Neural cell (in vitro differentiated cells): ENCODE measurements at regions not wholly inside any gene's neighbourhood (a gene's known extent, or its start where the extent isn't known, plus 50 kb on each side); places are given as distances from the start of the nearest gene placed in this dataset.

Source experiments
- H2AFZ ChIP-seq: fragments of 200-600, 300-800 bp; sonication (generic), shearing (Covaris generic); 2 replicates; pipeline ENCODE4 v1.6.0; 2014; ENCODE audit warnings: low read depth, mild to moderate bottlenecking, antibody characterized with exemption, low read length, moderate library complexity
- H3F3A ChIP-seq: fragments of 200-600 bp; shearing (Covaris generic); 2 replicates; pipeline ENCODE4 v1.6.1; 2016; ENCODE audit warnings: mild to moderate bottlenecking, moderate library complexity, mixed read lengths, antibody characterized with exemption, low read length; ENCODE audit not compliant: insufficient read depth, poor library complexity, severe bottlenecking
- H3K27ac ChIP-seq: fragments of 200-600, 300-800 bp; sonication (generic), shearing (Covaris generic); 2 replicates; pipeline ENCODE4 v1.5.1; 2014; ENCODE audit warnings: mild to moderate bottlenecking, low read length, moderate library complexity
- H3K27me3 ChIP-seq: fragments of 300-800, 200-600 bp; sonication (generic), shearing (Covaris generic); 2 replicates; pipeline ENCODE4 v1.6.0; 2014; ENCODE audit warnings: mild to moderate bottlenecking, low read depth, low read length, moderate library complexity; ENCODE audit not compliant: insufficient read depth
- H3K36me3 ChIP-seq: fragments of 300-800, 200-600 bp; sonication (generic), shearing (Covaris generic); 2 replicates; pipeline ENCODE4 v1.5.1; 2014; ENCODE audit warnings: mild to moderate bottlenecking, antibody characterized with exemption, low read length, moderate library complexity; ENCODE audit not compliant: insufficient read depth
- H3K4me2 ChIP-seq: fragments of 300-800, 200-600 bp; sonication (generic), shearing (Covaris generic); 2 replicates; pipeline ENCODE4 v1.6.0; 2014; ENCODE audit warnings: mild to moderate bottlenecking, low read length
- H3K4me3 ChIP-seq: fragments of 300-800, 200-600 bp; sonication (generic), shearing (Covaris generic); 2 replicates; pipeline ENCODE4 v1.5.1; 2014; ENCODE audit warnings: mild to moderate bottlenecking, low read length, moderate library complexity
- H3K79me2 ChIP-seq: fragments of 200-600 bp; shearing (Covaris generic); replicated peaks from 2 replicates; pipeline ENCODE4 v1.6.0; 2014; ENCODE audit warnings: mild to moderate bottlenecking, low read length, moderate library complexity; ENCODE audit not compliant: insufficient read depth
- H3K9ac ChIP-seq: fragments of 300-800, 200-600 bp; sonication (generic), shearing (Covaris generic); 2 replicates; pipeline ENCODE4 v1.6.1; 2016; ENCODE audit warnings: mild to moderate bottlenecking, low read length, mixed read lengths
- H3K9me2 ChIP-seq: fragments of 200-600 bp; shearing (Covaris generic); 2 replicates; pipeline ENCODE4 v1.6.1; 2016; ENCODE audit warnings: mild to moderate bottlenecking, low read length, mixed read lengths; ENCODE audit not compliant: insufficient read depth
- H3K9me3 ChIP-seq: fragments of 200-600, 300-800 bp; sonication (generic), shearing (Covaris generic); 2 replicates; pipeline ENCODE4 v1.6.1; 2016; ENCODE audit warnings: mild to moderate bottlenecking, mixed run types, low read length, moderate library complexity, mixed read lengths
- H4K20me1 ChIP-seq: fragments of 200-600 bp; shearing (Covaris generic); 2 replicates; pipeline ENCODE4 v1.6.1; 2016; ENCODE audit warnings: mild to moderate bottlenecking, mixed run types; ENCODE audit not compliant: insufficient read depth
- EP300 ChIP-seq: fragments of 450-650 bp; conservative IDR thresholded peaks from 2 replicates; pipeline ENCODE4 v1.6.1; 2014; ENCODE audit warnings: antibody characterized with exemption, mild to moderate bottlenecking, moderate library complexity; ENCODE audit not compliant: poor library complexity, severe bottlenecking
- EZH2 ChIP-seq: fragments of 200-600, 300-800 bp; shearing (Covaris generic), sonication (generic); IDR thresholded peaks from 2 replicates; pipeline ENCODE4 v1.6.1; 2014; ENCODE audit warnings: antibody characterized with exemption, low read length, borderline replicate concordance, mild to moderate bottlenecking; ENCODE audit not compliant: insufficient read depth, poor library complexity, severe bottlenecking
- MXI1 ChIP-seq: fragments of 450-650 bp; conservative IDR thresholded peaks from 2 replicates; pipeline ENCODE4 v1.6.1; 2014; ENCODE audit warnings: antibody characterized with exemption, mild to moderate bottlenecking; ENCODE audit not compliant: poor library complexity, severe bottlenecking
- POLR2AphosphoS5 ChIP-seq: IDR thresholded peaks from 2 replicates; pipeline ENCODE4 v1.6.1; 2012
- RAD21 ChIP-seq: fragments of 450-650 bp; conservative IDR thresholded peaks from 2 replicates; pipeline ENCODE4 v1.6.1; 2014; ENCODE audit warnings: antibody characterized with exemption, mild to moderate bottlenecking, moderate library complexity
- REST ChIP-seq: IDR thresholded peaks from 2 replicates; pipeline ENCODE4 v1.6.1; 2012; ENCODE audit warnings: borderline replicate concordance
- SMC3 ChIP-seq: fragments of 450-650 bp; conservative IDR thresholded peaks from 2 replicates; pipeline ENCODE4 v1.6.1; 2014; ENCODE audit warnings: antibody characterized with exemption, mild to moderate bottlenecking, moderate library complexity; ENCODE audit not compliant: poor library complexity
- TAF1 ChIP-seq: IDR thresholded peaks from 2 replicates; pipeline ENCODE4 v1.6.1; 2012; ENCODE audit warnings: low read depth
- TF ChIP-seq, protein P1 (sequence below): fragments of 450-650 bp; IDR thresholded peaks from 2 replicates; pipeline ENCODE4 v1.5.1; 2014; ENCODE audit warnings: antibody characterized with exemption, mild to moderate bottlenecking, moderate library complexity; ENCODE audit not compliant: poor library complexity, severe bottlenecking

- Histone ChIP-seq H3K36me3 (no peaks in the 10 kb centered on the region), H4K20me1 (no peaks in the 10 kb centered on the region), H3K4me2 (no peak overlapping the region), H3K9ac (no peak overlapping the region), H3K27ac (no peak overlapping the region), H3K4me3 (no peak overlapping the region), H3K9me2 (no peaks in the 10 kb centered on the region), H2AFZ (no peak overlapping the region), H3K79me2 (no peaks in the 10 kb centered on the region), H3F3A (no peaks in the 10 kb centered on the region), H3K27me3 (no peaks in the 10 kb centered on the region), H3K9me3 (no peaks in the 10 kb centered on the region)
- TF ChIP-seq RAD21: no peak
- TF ChIP-seq SMC3: no peak
- TF ChIP-seq EP300: no peak
- no peak for TF ChIP-seq EZH2
- TF ChIP-seq, protein P1, sequence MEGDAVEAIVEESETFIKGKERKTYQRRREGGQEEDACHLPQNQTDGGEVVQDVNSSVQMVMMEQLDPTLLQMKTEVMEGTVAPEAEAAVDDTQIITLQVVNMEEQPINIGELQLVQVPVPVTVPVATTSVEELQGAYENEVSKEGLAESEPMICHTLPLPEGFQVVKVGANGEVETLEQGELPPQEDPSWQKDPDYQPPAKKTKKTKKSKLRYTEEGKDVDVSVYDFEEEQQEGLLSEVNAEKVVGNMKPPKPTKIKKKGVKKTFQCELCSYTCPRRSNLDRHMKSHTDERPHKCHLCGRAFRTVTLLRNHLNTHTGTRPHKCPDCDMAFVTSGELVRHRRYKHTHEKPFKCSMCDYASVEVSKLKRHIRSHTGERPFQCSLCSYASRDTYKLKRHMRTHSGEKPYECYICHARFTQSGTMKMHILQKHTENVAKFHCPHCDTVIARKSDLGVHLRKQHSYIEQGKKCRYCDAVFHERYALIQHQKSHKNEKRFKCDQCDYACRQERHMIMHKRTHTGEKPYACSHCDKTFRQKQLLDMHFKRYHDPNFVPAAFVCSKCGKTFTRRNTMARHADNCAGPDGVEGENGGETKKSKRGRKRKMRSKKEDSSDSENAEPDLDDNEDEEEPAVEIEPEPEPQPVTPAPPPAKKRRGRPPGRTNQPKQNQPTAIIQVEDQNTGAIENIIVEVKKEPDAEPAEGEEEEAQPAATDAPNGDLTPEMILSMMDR: no peak
Measured at GRCh38 chr3:72247645-72248388, 462.9 kb upstream of the PROK2 start.

- no peak overlapping the region for H3K9ac ChIP-seq
- H3K36me3 ChIP-seq: no peaks in the 10 kb centered on the region
- H2AFZ ChIP-seq: no peak overlapping the region
- H3K27me3 ChIP-seq: no peaks in the 10 kb centered on the region
- no peak for TF ChIP-seq TAF1
- TF ChIP-seq EZH2: no peak
- no peak for TF ChIP-seq EP300
- TF ChIP-seq MXI1: no peak
- TF ChIP-seq, protein P1: no peak
- no peak for TF ChIP-seq POLR2AphosphoS5
- no peak for TF ChIP-seq SMC3
- TF ChIP-seq REST: no peak
- no peak for TF ChIP-seq RAD21
- H3K4me2 ChIP-seq: no peak overlapping the region
- H3K4me3 ChIP-seq: no peak overlapping the region
- no peaks in the 10 kb centered on the region for H3K9me3 ChIP-seq
- no peaks in the 10 kb centered on the region for H3F3A ChIP-seq
- no peaks in the 10 kb centered on the region for H3K9me2 ChIP-seq
- H4K20me1 ChIP-seq: no peaks in the 10 kb centered on the region
- no peak overlapping the region for H3K27ac ChIP-seq
- no peaks in the 10 kb centered on the region for H3K79me2 ChIP-seq
Measured at GRCh38 chr3:72247126-72247525, 462.2 kb upstream of the PROK2 start.
